NCI-H2227 (cell line): ENCODE measurements at regions not wholly inside any gene's neighbourhood (a gene's known extent, or its start where the extent isn't known, plus 50 kb on each side); places are given as distances from the start of the nearest gene placed in this dataset.

ENCODE experiments used
- DNase-seq: peaks from one replicate; lab custom pipeline; 2025; ENCODE audit not compliant: unreplicated experiment; lab: John Stamatoyannopoulos, UW

GRCh38 chr6:41470331-41471063, 75.7 kb upstream of the FOXP4 start:
- DNase-seq: peak; percentile 2

- DNase-seq: no peak
Measured at GRCh38 chr6:41471064-41471895, 74.9 kb upstream of the FOXP4 start.

GRCh38 chr6:41474213-41474933, 71.8 kb upstream of the FOXP4 start:
- no peak for DNase-seq

- no peak for DNase-seq
Measured at GRCh38 chr6:41475164-41475563, 71.0 kb upstream of the FOXP4 start.

- DNase-seq: no peak
Measured at GRCh38 chr6:41475737-41476357, 70.3 kb upstream of the FOXP4 start.

GRCh38 chr6:41476401-41476800, 69.8 kb upstream of the FOXP4 start:
- no peak for DNase-seq

- DNase-seq: no peak
Measured at GRCh38 chr6:41477572-41477971, 68.6 kb upstream of the FOXP4 start.

GRCh38 chr6:41483943-41484342, 62.2 kb upstream of the FOXP4 start:
- no peak for DNase-seq

GRCh38 chr6:41487860-41488432, 58.2 kb upstream of the FOXP4 start:
- no peak for DNase-seq

GRCh38 chr6:41488433-41489119, 57.6 kb upstream of the FOXP4 start:
- peak; percentile 83 for DNase-seq

- peak; percentile 41 for DNase-seq
Measured at GRCh38 chr6:41489120-41489851, 56.9 kb upstream of the FOXP4 start.

- DNase-seq: no peak
Measured at GRCh38 chr6:41492261-41492891, 53.8 kb upstream of the FOXP4 start.

GRCh38 chr6:41494212-41495110, 51.7 kb upstream of the FOXP4 start:
- DNase-seq: peak; percentile 21
